Keratinocyte (primary cell): ENCODE measurements at regions not wholly inside any gene's neighbourhood (a gene's known extent, or its start where the extent isn't known, plus 50 kb on each side); places are given as distances from the start of the nearest gene placed in this dataset.

Experiments used
- CTCF ChIP-seq, 3 experiments: IDR thresholded peaks in 1 of 3; conservative IDR thresholded peaks in 1 of 3; optimal IDR thresholded peaks in 1 of 3; 2 replicates in 2 of 3; 3 replicates in 1 of 3; pipeline versions ENCODE3 to v1.5.1; 2011; ENCODE audit warnings: low read length in 3 of 3, mild to moderate bottlenecking in 3 of 3, moderate library complexity in 2 of 3, control low read depth in 1 of 3, inconsistent platforms in 1 of 3; ENCODE audit not compliant: insufficient read depth in 2 of 3; ENCODE audit errors: extremely low read depth in 1 of 3
- EZH2 ChIP-seq: IDR thresholded peaks from one replicate; pipeline ENCODE4 v1.6.1; 2012; ENCODE audit warnings: inconsistent platforms, mild to moderate bottlenecking, low read length, moderate library complexity

- TF ChIP-seq EZH2 (no peak), CTCF (optimal IDR thresholded peaks at IDR 0.05 in 1 of 3, IDR thresholded peaks at IDR 0.05 in 1 of 3, conservative IDR thresholded peaks at IDR 0.05 in 1 of 3; ENCODE audit: extremely low read depth in 1 of 3, insufficient read depth in 2 of 3, low read length in 3 of 3) (no peak)
Observed at GRCh38 chr1:56417646-56418045, 161.7 kb downstream of the PLPP3 start.
